Endothelial cell of umbilical vein (primary cell): ENCODE measurements at regions not wholly inside any gene's neighbourhood (a gene's known extent, or its start where the extent isn't known, plus 50 kb on each side); places are given as distances from the start of the nearest gene placed in this dataset.

Experiments used
- CTCF ChIP-seq, 2 donors: IDR thresholded peaks; 1 replicate in 1 of 2; 2 replicates in 1 of 2; pipeline ENCODE4 v1.5.1; 2011; ENCODE audit warnings: low read length in 2 of 2, mild to moderate bottlenecking in 2 of 2, moderate library complexity in 2 of 2, control low read depth in 1 of 2, inconsistent platforms in 1 of 2, low read depth in 1 of 2; ENCODE audit not compliant: insufficient read depth in 1 of 2; ENCODE audit errors: extremely low read depth in 1 of 2
- EZH2 ChIP-seq: IDR thresholded peaks from 2 replicates; pipeline ENCODE4 v1.6.1; 2012; ENCODE audit warnings: borderline replicate concordance, low read depth, mild to moderate bottlenecking, moderate library complexity, low read length, inconsistent platforms; ENCODE audit not compliant: severe bottlenecking
- MYC ChIP-seq: IDR thresholded peaks from one replicate; pipeline ENCODE4 v1.6.1; 2011; ENCODE audit warnings: mild to moderate bottlenecking, low read depth, low read length
- POLR2A ChIP-seq: IDR thresholded peaks from 2 replicates; pipeline ENCODE4 v1.6.1; 2012; ENCODE audit warnings: low read depth, mild to moderate bottlenecking, control low read depth, low read length
- POLR2AphosphoS5 ChIP-seq: IDR thresholded peaks from 2 replicates; pipeline ENCODE4 v1.6.1; 2012; ENCODE audit warnings: low read depth, mild to moderate bottlenecking, control low read depth, low read length, moderate library complexity; ENCODE audit not compliant: insufficient read depth

GRCh38 chr1:97013941-97014340, 292.4 kb downstream of the PTBP2 start:
- no peak for TF ChIP-seq CTCF (IDR thresholded peaks at IDR 0.05; ENCODE audit: extremely low read depth in 1 of 2, insufficient read depth in 1 of 2, low read depth in 1 of 2, low read length in 2 of 2)
- TF ChIP-seq MYC, result no peak
- TF ChIP-seq POLR2A, result no peak
- TF ChIP-seq POLR2AphosphoS5, result peak; percentile 74
- no peak for TF ChIP-seq EZH2
